Rectal smooth muscle tissue (tissue), 1 donor: ENCODE measurements at regions not wholly inside any gene's neighbourhood (a gene's known extent, or its start where the extent isn't known, plus 50 kb on each side); places are given as distances from the start of the nearest gene placed in this dataset.
"Not testable (repeated sequence)": the region's sequence is repeated elsewhere in the genome, so short reads cannot be mapped to it uniquely, and the experiment has no call there.

Experiments
- H3K27ac ChIP-seq: one replicate; pipeline ENCODE4 v1.7.0; 2013; ENCODE audit warnings: low read depth, low read length, inconsistent platforms
- H3K27me3 ChIP-seq: one replicate; pipeline ENCODE4 v1.7.0; 2013; ENCODE audit warnings: low read length; ENCODE audit not compliant: control insufficient read depth, insufficient read depth
- H3K36me3 ChIP-seq: one replicate; pipeline ENCODE4 v1.7.0; 2013; ENCODE audit warnings: low read length; ENCODE audit not compliant: control insufficient read depth, insufficient read depth
- H3K4me1 ChIP-seq: one replicate; pipeline ENCODE4 v1.7.0; 2013; ENCODE audit warnings: low read length; ENCODE audit not compliant: control insufficient read depth, insufficient read depth
- H3K4me3 ChIP-seq: one replicate; pipeline ENCODE4 v1.7.0; 2013; ENCODE audit warnings: low read length
- H3K9ac ChIP-seq: one replicate; pipeline ENCODE4 v1.7.0; 2013; ENCODE audit warnings: low read length

- Histone ChIP-seq H3K36me3 (no peaks in the 10 kb centered on the region), H3K27me3 (no peaks in the 10 kb centered on the region), H3K27ac (no peak overlapping the region), H3K4me3 (no peak overlapping the region), H3K9ac (no peak overlapping the region), H3K4me1 (no peaks in the 10 kb centered on the region)
These were observed 367.7 kb downstream of the CGGBP1 start for GRCh38 chr3:87691109-87691508.

GRCh38 chr3:87678984-87679660, 379.7 kb downstream of the CGGBP1 start:
- H3K36me3 ChIP-seq, H3K9ac ChIP-seq, H3K4me1 ChIP-seq, H3K27me3 ChIP-seq, H3K27ac ChIP-seq, H3K4me3 ChIP-seq: not testable (repeated sequence)

- H3K36me3 ChIP-seq: no peaks in the 10 kb centered on the region
- H3K9ac ChIP-seq: no peak overlapping the region
- no peak overlapping the region for H3K4me3 ChIP-seq
- no peaks in the 10 kb centered on the region for H3K4me1 ChIP-seq
- H3K27me3 ChIP-seq: no peaks in the 10 kb centered on the region
- no peak overlapping the region for H3K27ac ChIP-seq
These were observed 384.2 kb downstream of the CGGBP1 start for GRCh38 chr3:87674397-87675161.

- H3K27ac ChIP-seq: no peak overlapping the region
- no peaks in the 10 kb centered on the region for H3K27me3 ChIP-seq
- H3K36me3 ChIP-seq: no peaks in the 10 kb centered on the region
- H3K9ac ChIP-seq: no peak overlapping the region
- H3K4me3 ChIP-seq: no peak overlapping the region
- no peaks in the 10 kb centered on the region for H3K4me1 ChIP-seq
These were observed 385.7 kb downstream of the CGGBP1 start for GRCh38 chr3:87673132-87673531.

GRCh38 chr3:87654184-87654583, 377.8 kb upstream of the POU1F1 start:
- Histone ChIP-seq H3K9ac (no peak overlapping the region), H3K4me3 (no peak overlapping the region), H3K36me3 (no peaks in the 10 kb centered on the region), H3K4me1 (no peaks in the 10 kb centered on the region), H3K27me3 (no peaks in the 10 kb centered on the region), H3K27ac (no peak overlapping the region)

GRCh38 chr3:87653138-87653537, 376.8 kb upstream of the POU1F1 start:
- H3K4me3 ChIP-seq, H3K27ac ChIP-seq, H3K27me3 ChIP-seq, H3K9ac ChIP-seq, H3K36me3 ChIP-seq, H3K4me1 ChIP-seq: not testable (repeated sequence)

GRCh38 chr3:87634426-87634825, 358.0 kb upstream of the POU1F1 start:
- H3K4me3 ChIP-seq: no peak overlapping the region
- no peaks in the 10 kb centered on the region for H3K27me3 ChIP-seq
- H3K36me3 ChIP-seq: no peaks in the 10 kb centered on the region
- no peaks in the 10 kb centered on the region for H3K4me1 ChIP-seq
- no peak overlapping the region for H3K27ac ChIP-seq
- H3K9ac ChIP-seq: no peak overlapping the region

GRCh38 chr3:87627316-87627715, 350.9 kb upstream of the POU1F1 start:
- no peak overlapping the region for H3K9ac ChIP-seq

GRCh38 chr3:87626546-87626945, 350.2 kb upstream of the POU1F1 start:
- no peaks in the 10 kb centered on the region for H3K27me3 ChIP-seq
- no peak overlapping the region for H3K4me3 ChIP-seq
- H3K27ac ChIP-seq: no peak overlapping the region
- no peaks in the 10 kb centered on the region for H3K36me3 ChIP-seq
- H3K9ac ChIP-seq: no peak overlapping the region
- no peaks in the 10 kb centered on the region for H3K4me1 ChIP-seq

More at GRCh38 chr3:87627316-87627715, 350.9 kb upstream of the POU1F1 start:
- Histone ChIP-seq H3K36me3 (no peaks in the 10 kb centered on the region), H3K4me1 (no peaks in the 10 kb centered on the region), H3K4me3 (no peak overlapping the region), H3K27ac (no peak overlapping the region), H3K27me3 (no peaks in the 10 kb centered on the region)

- no peaks in the 10 kb centered on the region for H3K36me3 ChIP-seq
- no peak overlapping the region for H3K27ac ChIP-seq
- no peak overlapping the region for H3K9ac ChIP-seq
- H3K27me3 ChIP-seq: no peaks in the 10 kb centered on the region
- no peak overlapping the region for H3K4me3 ChIP-seq
- no peaks in the 10 kb centered on the region for H3K4me1 ChIP-seq
These were observed 349.5 kb upstream of the POU1F1 start for GRCh38 chr3:87625876-87626275.

GRCh38 chr3:87624860-87625259, 348.5 kb upstream of the POU1F1 start:
- Histone ChIP-seq H3K27me3 (no peaks in the 10 kb centered on the region), H3K4me1 (no peaks in the 10 kb centered on the region), H3K36me3 (no peaks in the 10 kb centered on the region), H3K27ac (no peak overlapping the region), H3K9ac (no peak overlapping the region), H3K4me3 (no peak overlapping the region)

- H3K4me3 ChIP-seq: no peak overlapping the region
- no peak overlapping the region for H3K9ac ChIP-seq
- no peaks in the 10 kb centered on the region for H3K36me3 ChIP-seq
- no peak overlapping the region for H3K27ac ChIP-seq
- H3K27me3 ChIP-seq: no peaks in the 10 kb centered on the region
- no peaks in the 10 kb centered on the region for H3K4me1 ChIP-seq
These were observed 345.3 kb upstream of the POU1F1 start for GRCh38 chr3:87621667-87622066.

GRCh38 chr3:87615506-87615905, 339.1 kb upstream of the POU1F1 start:
- no peaks in the 10 kb centered on the region for H3K36me3 ChIP-seq
- H3K27me3 ChIP-seq: no peaks in the 10 kb centered on the region
- no peaks in the 10 kb centered on the region for H3K4me1 ChIP-seq
- no peak overlapping the region for H3K4me3 ChIP-seq
- no peak overlapping the region for H3K9ac ChIP-seq
- no peak overlapping the region for H3K27ac ChIP-seq
